Thyroid gland (tissue), 4 donors: ENCODE measurements at regions not wholly inside any gene's neighbourhood (a gene's known extent, or its start where the extent isn't known, plus 50 kb on each side); places are given as distances from the start of the nearest gene placed in this dataset.
"Not testable (repeated sequence)": the region's sequence is repeated elsewhere in the genome, so short reads cannot be mapped to it uniquely, and the experiment has no call there.

ENCODE experiments used
- DNase-seq, 2 donors: peaks; one replicate each; pipeline ENCODE4 v3.0.0-alpha.2; 2019
- H3K27ac ChIP-seq, 3 donors: fragments of 200-600 bp; sonication (generic); 1 replicate in 2 of 3; 2 replicates in 1 of 3; pipeline ENCODE4 v1.5.1; 2016 to 2019; ENCODE audit warnings: mild to moderate bottlenecking in 1 of 3, moderate library complexity in 1 of 3
- H3K27me3 ChIP-seq: fragments of 200-600 bp; sonication (generic); one replicate; pipeline ENCODE4 v1.5.1; 2019
- H3K36me3 ChIP-seq, 2 donors: fragments of 200-600 bp; sonication (generic); one replicate each; pipeline ENCODE4 v1.5.1; 2016 to 2019
- H3K4me1 ChIP-seq, 2 donors: fragments of 200-600 bp; sonication (generic); one replicate each; pipeline ENCODE4 v1.5.1; 2017 to 2019
- H3K4me3 ChIP-seq, 3 donors: fragments of 200-600 bp; sonication (generic); replicated peaks in 1 of 3; 1 replicate in 2 of 3; 2 replicates in 1 of 3; pipeline ENCODE4 v1.5.1; 2016; ENCODE audit warnings: mild to moderate bottlenecking in 1 of 3
- H3K9me3 ChIP-seq: fragments of 200-600 bp; sonication (generic); one replicate; pipeline ENCODE4 v1.5.1; 2017
- POLR2A ChIP-seq, 2 donors: fragments of 450-650 bp; IDR thresholded peaks; one replicate each; pipeline ENCODE4 v1.6.1; 2017; ENCODE audit warnings: antibody characterized with exemption in 2 of 2, mild to moderate bottlenecking in 2 of 2, moderate library complexity in 1 of 2
- WGBS, 2 donors: methylation state at CpG; one replicate each; pipeline ENCODE4 v1.1.5; 2017; 5-methylcytosine and 5-hydroxymethylcytosine counted together
- intact Hi-C: fragments of 100-400 bp; cut with DNase I; formaldehyde crosslinking; loops from one replicate; pipeline ENCODE4 v1.15.1; 2023
- TF ChIP-seq, protein P1 (sequence below), 6 experiments: fragments of 200-600 bp in 3 of 6; fragments of 450-650 bp in 3 of 6; sonication (generic) in 3 of 6; IDR thresholded peaks; one replicate each; pipeline ENCODE4 v1.5.1; 2016 to 2019; ENCODE audit warnings: antibody characterized with exemption in 6 of 6, mild to moderate bottlenecking in 2 of 6, inconsistent platforms in 1 of 6, moderate library complexity in 1 of 6

DNA sequence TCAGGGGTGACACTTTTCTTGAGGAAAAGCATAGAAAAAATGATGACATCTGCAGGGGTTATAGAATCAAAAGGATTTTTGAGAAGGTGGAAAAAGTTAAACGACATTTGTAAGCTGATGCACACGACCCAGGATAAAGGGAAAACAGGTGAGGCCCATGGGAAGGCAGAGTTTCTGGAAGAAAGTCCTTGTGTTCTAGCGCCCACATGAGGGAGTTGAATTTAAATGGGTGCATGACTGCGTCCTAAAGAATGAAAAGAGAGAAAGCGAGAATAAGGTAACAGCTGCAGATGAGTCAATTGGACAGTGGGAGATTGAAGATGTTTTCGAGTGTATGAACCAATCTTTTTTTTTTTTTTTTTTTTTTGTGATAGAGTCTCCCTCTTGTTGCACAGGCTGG, 158.1 kb downstream of the GALR1 start:
- Histone ChIP-seq H3K27me3 (no peaks in the 10 kb centered on the region), H3K27ac (no peak overlapping the region), H3K4me3 (no peak overlapping the region), H3K36me3 (no peaks in the 10 kb centered on the region), H3K4me1 (no peaks in the 10 kb centered on the region), H3K9me3 (no peaks in the 10 kb centered on the region)
- TF ChIP-seq POLR2A (IDR thresholded peaks at IDR 0.05) = no peak
- TF ChIP-seq, protein P1, sequence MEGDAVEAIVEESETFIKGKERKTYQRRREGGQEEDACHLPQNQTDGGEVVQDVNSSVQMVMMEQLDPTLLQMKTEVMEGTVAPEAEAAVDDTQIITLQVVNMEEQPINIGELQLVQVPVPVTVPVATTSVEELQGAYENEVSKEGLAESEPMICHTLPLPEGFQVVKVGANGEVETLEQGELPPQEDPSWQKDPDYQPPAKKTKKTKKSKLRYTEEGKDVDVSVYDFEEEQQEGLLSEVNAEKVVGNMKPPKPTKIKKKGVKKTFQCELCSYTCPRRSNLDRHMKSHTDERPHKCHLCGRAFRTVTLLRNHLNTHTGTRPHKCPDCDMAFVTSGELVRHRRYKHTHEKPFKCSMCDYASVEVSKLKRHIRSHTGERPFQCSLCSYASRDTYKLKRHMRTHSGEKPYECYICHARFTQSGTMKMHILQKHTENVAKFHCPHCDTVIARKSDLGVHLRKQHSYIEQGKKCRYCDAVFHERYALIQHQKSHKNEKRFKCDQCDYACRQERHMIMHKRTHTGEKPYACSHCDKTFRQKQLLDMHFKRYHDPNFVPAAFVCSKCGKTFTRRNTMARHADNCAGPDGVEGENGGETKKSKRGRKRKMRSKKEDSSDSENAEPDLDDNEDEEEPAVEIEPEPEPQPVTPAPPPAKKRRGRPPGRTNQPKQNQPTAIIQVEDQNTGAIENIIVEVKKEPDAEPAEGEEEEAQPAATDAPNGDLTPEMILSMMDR (IDR thresholded peaks at IDR 0.05) = no peak
- intact Hi-C loops = no loop called here
- DNase-seq = no peak
- WGBS, 2 donors = 59 to 61% methylated on average over 6 of the region's 6 CpGs

DNA sequence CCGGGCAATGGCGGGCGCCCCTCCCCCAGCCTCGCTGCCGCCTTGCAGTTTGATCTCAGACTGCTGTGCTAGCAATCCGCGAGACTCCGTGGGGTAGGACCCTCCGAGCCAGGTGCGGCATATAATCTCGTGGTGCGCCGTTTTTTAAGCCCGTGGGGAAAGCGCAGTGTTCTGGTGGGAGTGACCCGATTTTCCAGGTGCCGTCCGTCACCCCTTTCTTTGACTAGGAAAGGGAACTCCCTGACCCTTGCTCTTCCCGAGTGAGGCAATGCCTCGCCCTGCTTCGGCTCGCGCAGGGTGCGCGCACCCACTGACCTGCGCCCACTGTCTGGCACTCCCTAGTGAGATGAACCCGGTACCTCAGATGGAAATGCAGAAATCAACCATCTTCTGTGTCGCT, 171.9 kb downstream of the GALR1 start:
- H3K4me1 ChIP-seq, intact Hi-C loops, H3K27ac ChIP-seq, H3K27me3 ChIP-seq, H3K9me3 ChIP-seq, H3K36me3 ChIP-seq, DNase-seq, H3K4me3 ChIP-seq: not testable (repeated sequence)
- 86 to 95% methylated on average over 23 to 25 of the region's 28 CpGs for WGBS, 2 donors

DNA sequence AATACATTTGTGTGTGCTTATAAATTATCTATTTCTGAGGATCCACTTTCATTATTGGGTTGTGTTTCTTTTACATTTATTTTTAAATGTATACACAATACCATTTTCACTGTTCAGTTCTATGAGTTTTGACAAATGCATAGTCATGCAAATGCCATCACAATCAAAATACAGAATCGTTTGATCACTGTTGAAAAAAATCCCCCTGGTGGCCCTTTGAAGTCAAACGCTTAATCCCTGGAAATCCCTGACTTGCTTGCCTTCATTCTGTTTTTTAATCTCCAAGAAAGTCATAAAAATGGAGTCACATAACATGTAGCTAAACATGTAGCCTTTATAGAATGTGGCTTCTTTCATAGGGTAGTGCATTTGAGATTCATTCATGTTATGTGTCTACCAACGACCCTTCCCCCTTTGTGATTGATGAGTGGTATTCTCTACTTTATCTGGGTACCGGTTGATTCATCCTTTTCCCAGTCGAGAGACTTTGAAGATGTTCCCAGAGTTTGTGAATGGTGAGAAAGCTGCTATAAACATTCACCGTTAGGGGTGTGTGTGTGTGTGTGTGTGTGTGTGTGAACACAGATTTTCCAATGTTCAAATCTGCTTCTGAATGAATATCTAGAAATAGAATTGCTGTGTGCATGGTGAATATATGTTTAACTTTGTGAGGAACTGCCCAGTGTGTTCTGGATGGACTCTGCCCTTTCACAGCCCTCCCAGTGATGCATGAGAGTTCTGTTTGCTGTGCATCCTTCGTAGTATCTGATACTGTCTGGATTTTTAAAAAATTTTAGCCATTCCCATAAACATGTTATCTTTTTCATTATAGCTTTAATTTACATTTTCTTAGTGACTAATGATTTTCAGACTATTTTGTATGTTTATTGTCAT, 173.6 kb downstream of the GALR1 start:
- no peak for TF ChIP-seq POLR2A (IDR thresholded peaks at IDR 0.05)
- TF ChIP-seq, protein P1 (IDR thresholded peaks at IDR 0.05) = no peak
- Histone ChIP-seq H3K27me3 (no peaks in the 10 kb centered on the region), H3K36me3 (no peaks in the 10 kb centered on the region), H3K27ac (no peak overlapping the region), H3K4me3 (no peak overlapping the region), H3K9me3 (no peaks in the 10 kb centered on the region), H3K4me1 (no peaks in the 10 kb centered on the region)
- no peak for DNase-seq
- intact Hi-C loops = no loop called here
- WGBS, 2 donors = 71 to 78% methylated on average over 7 of the region's 7 CpGs

DNA sequence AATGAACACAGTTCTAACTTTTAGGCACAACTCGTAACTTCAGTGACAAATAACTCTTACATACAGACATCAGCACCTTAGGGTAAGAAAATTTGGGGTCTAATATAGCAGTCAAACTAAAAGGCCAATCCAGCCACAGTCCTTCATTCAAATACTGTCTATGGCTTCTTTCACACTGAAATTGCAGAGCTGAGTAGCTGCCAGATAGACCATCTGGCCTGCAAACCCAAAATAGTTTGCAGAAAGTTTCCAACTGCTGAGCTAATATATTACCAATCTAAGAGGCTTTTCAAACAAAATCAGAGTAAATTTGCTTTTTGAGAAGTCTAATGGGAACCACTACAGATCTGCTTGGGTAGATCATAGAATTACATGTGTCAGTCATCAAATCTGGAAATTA, 183.4 kb downstream of the GALR1 start:
- H3K27me3 ChIP-seq = no peaks in the 10 kb centered on the region
- intact Hi-C loops = no loop called here
- DNase-seq = no peak
- H3K9me3 ChIP-seq = no peaks in the 10 kb centered on the region
- H3K4me1 ChIP-seq = no peaks in the 10 kb centered on the region
- H3K27ac ChIP-seq = no peak overlapping the region
- TF ChIP-seq POLR2A (IDR thresholded peaks at IDR 0.05) = no peak
- TF ChIP-seq, protein P1 (IDR thresholded peaks at IDR 0.05) = no peak
- H3K36me3 ChIP-seq = no peaks in the 10 kb centered on the region
- H3K4me3 ChIP-seq = no peak overlapping the region
- 78 to 83% methylated on average over 1 of the region's 1 CpG for WGBS, 2 donors

DNA sequence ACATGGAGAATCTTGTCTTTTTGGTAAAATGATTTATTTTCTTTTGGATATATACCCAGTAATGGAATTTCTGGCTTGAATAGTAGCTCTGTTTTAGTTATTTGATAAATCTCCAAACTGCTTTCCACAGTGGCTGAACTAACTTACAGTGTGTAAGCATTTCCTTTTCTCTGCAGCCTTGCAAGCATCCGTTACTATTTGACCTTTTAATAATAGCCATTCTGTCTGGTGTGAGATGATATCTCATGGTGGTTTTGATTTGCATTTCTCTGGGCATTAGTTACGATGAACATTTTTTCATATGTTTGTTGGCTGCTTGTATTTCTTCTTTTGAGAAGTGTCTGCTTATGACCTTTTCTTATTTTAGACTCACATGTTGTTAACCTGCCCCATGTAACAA, 190.2 kb downstream of the GALR1 start:
- H3K9me3 ChIP-seq = no peaks in the 10 kb centered on the region
- H3K27ac ChIP-seq = no peak overlapping the region
- H3K4me3 ChIP-seq = no peak overlapping the region
- no peak for DNase-seq
- H3K4me1 ChIP-seq = no peaks in the 10 kb centered on the region
- WGBS, 2 donors = 73 to 80% methylated on average over 2 of the region's 2 CpGs
- TF ChIP-seq POLR2A (IDR thresholded peaks at IDR 0.05) = no peak
- TF ChIP-seq, protein P1 (IDR thresholded peaks at IDR 0.05) = no peak
- no peaks in the 10 kb centered on the region for H3K36me3 ChIP-seq
- H3K27me3 ChIP-seq = no peaks in the 10 kb centered on the region
- intact Hi-C loops = no loop called here
